Thymus (tissue), 11 donors: ENCODE measurements at regions not wholly inside any gene's neighbourhood (a gene's known extent, or its start where the extent isn't known, plus 50 kb on each side); places are given as distances from the start of the nearest gene placed in this dataset.

ENCODE experiments used
- DNase-seq, 9 donors: peaks; one replicate each; pipeline ENCODE4 v3.0.0-alpha.2; 2013; ENCODE audit warnings: low spot score in 9 of 9, low read depth in 6 of 9, missing footprints in 1 of 9
- H3K27ac ChIP-seq, 2 donors: one replicate each; pipeline ENCODE4 v1.5.1; 2013; ENCODE audit warnings: control low read depth in 1 of 2, low read depth in 1 of 2, low read length in 1 of 2, mild to moderate bottlenecking in 1 of 2, moderate library complexity in 1 of 2
- H3K27me3 ChIP-seq, 2 donors: one replicate each; pipeline ENCODE4 v1.5.1; 2013; ENCODE audit warnings: low read length in 1 of 2; ENCODE audit not compliant: control insufficient read depth in 2 of 2, insufficient read depth in 1 of 2
- H3K36me3 ChIP-seq, 2 donors: one replicate each; pipeline ENCODE4 v1.5.1; 2013; ENCODE audit warnings: low read length in 1 of 2, mild to moderate bottlenecking in 1 of 2, moderate library complexity in 1 of 2; ENCODE audit not compliant: control insufficient read depth in 2 of 2, insufficient read depth in 2 of 2
- H3K4me1 ChIP-seq, 2 donors: one replicate each; pipeline ENCODE4 v1.5.1; 2013; ENCODE audit warnings: low read length in 2 of 2; ENCODE audit not compliant: control insufficient read depth in 2 of 2, insufficient read depth in 2 of 2
- H3K4me3 ChIP-seq, 2 donors: one replicate each; pipeline ENCODE4 v1.5.1; 2013; ENCODE audit warnings: low read length in 2 of 2, control low read depth in 1 of 2, mild to moderate bottlenecking in 1 of 2
- H3K9me3 ChIP-seq, 2 donors: one replicate each; pipeline ENCODE4 v1.5.1; 2013; ENCODE audit warnings: low read length in 1 of 2, mild to moderate bottlenecking in 1 of 2; ENCODE audit not compliant: control insufficient read depth in 2 of 2, insufficient read depth in 1 of 2
- WGBS: extraction: QIAGEN DNeasy Blood & Tissue Kit; methylation state at CpG from one replicate; pipeline ENCODE4 v1.1.7; 2013; 5-methylcytosine and 5-hydroxymethylcytosine counted together
- donor health status: healthy.

GRCh38 chr10:71024490-71024889, 136.1 kb upstream of the PCBD1 start:
- H3K27me3 ChIP-seq: no peaks in the 10 kb centered on the region
- H3K27ac ChIP-seq: no peak overlapping the region
- H3K4me3 ChIP-seq: no peak overlapping the region
- no peaks in the 10 kb centered on the region for H3K4me1 ChIP-seq
- WGBS: 84% methylated on average over 4 of the region's 4 CpGs
- no peaks in the 10 kb centered on the region for H3K9me3 ChIP-seq
- H3K36me3 ChIP-seq: no peaks in the 10 kb centered on the region
- no peak for DNase-seq

- no peak overlapping the region for H3K27ac ChIP-seq
- 87% methylated on average over 4 of the region's 4 CpGs for WGBS
- H3K27me3 ChIP-seq: no peaks in the 10 kb centered on the region
These were observed 137.2 kb upstream of the PCBD1 start for GRCh38 chr10:71025535-71025934.

GRCh38 chr10:71028066-71028465, 139.7 kb upstream of the PCBD1 start:
- 97% methylated on average over 9 of the region's 9 CpGs for WGBS
- Histone ChIP-seq H3K4me1 (no peaks in the 10 kb centered on the region), H3K27ac (no peak overlapping the region), H3K4me3 (no peak overlapping the region), H3K9me3 (no peaks in the 10 kb centered on the region), H3K27me3 (no peaks in the 10 kb centered on the region), H3K36me3 (no peaks in the 10 kb centered on the region)
- no peak for DNase-seq

More at GRCh38 chr10:71025535-71025934, 137.2 kb upstream of the PCBD1 start:
- Histone ChIP-seq H3K36me3 (no peaks in the 10 kb centered on the region), H3K4me3 (no peak overlapping the region), H3K4me1 (no peaks in the 10 kb centered on the region), H3K9me3 (no peaks in the 10 kb centered on the region)
- DNase-seq: no peak

GRCh38 chr10:71029411-71029892, 141.1 kb upstream of the PCBD1 start:
- no peaks in the 10 kb centered on the region for H3K27me3 ChIP-seq
- DNase-seq: no peak
- WGBS: 95% methylated on average over 9 of the region's 9 CpGs
- no peaks in the 10 kb centered on the region for H3K9me3 ChIP-seq
- no peak overlapping the region for H3K27ac ChIP-seq
- H3K4me1 ChIP-seq: no peaks in the 10 kb centered on the region
- H3K36me3 ChIP-seq: no peaks in the 10 kb centered on the region
- no peak overlapping the region for H3K4me3 ChIP-seq

GRCh38 chr10:71029907-71030306, 141.5 kb upstream of the PCBD1 start:
- Histone ChIP-seq H3K36me3 (no peaks in the 10 kb centered on the region), H3K9me3 (no peaks in the 10 kb centered on the region), H3K27ac (no peak overlapping the region), H3K4me3 (no peak overlapping the region), H3K27me3 (no peaks in the 10 kb centered on the region), H3K4me1 (no peaks in the 10 kb centered on the region)
- no peak for DNase-seq
- 92% methylated on average over 10 of the region's 10 CpGs for WGBS

- 90% methylated on average over 4 of the region's 4 CpGs for WGBS
- Histone ChIP-seq H3K9me3 (no peaks in the 10 kb centered on the region), H3K4me1 (no peaks in the 10 kb centered on the region), H3K27me3 (no peaks in the 10 kb centered on the region), H3K4me3 (no peak overlapping the region), H3K36me3 (no peaks in the 10 kb centered on the region), H3K27ac (no peak overlapping the region)
- no peak for DNase-seq
These were observed 142.7 kb upstream of the PCBD1 start for GRCh38 chr10:71031026-71031425.

GRCh38 chr10:71031603-71032002, 143.2 kb upstream of the PCBD1 start:
- Histone ChIP-seq H3K36me3 (no peaks in the 10 kb centered on the region), H3K4me1 (no peaks in the 10 kb centered on the region), H3K27me3 (no peaks in the 10 kb centered on the region), H3K4me3 (no peak overlapping the region), H3K27ac (no peak overlapping the region), H3K9me3 (no peaks in the 10 kb centered on the region)
- no peak for DNase-seq
- WGBS: 68% methylated on average over 2 of the region's 2 CpGs

- H3K27ac ChIP-seq: no peak overlapping the region
- 99% methylated on average over 5 of the region's 5 CpGs for whole genome bisulfite sequencing
- no peaks in the 10 kb centered on the region for H3K4me1 ChIP-seq
- H3K27me3 ChIP-seq: no peaks in the 10 kb centered on the region
- H3K9me3 ChIP-seq: no peaks in the 10 kb centered on the region
- DNase-seq: no peak
- no peaks in the 10 kb centered on the region for H3K36me3 ChIP-seq
- no peak overlapping the region for H3K4me3 ChIP-seq
These were observed 144.5 kb upstream of the PCBD1 start for GRCh38 chr10:71032887-71033286.

GRCh38 chr10:71033396-71033980, 145.1 kb upstream of the PCBD1 start:
- H3K36me3 ChIP-seq: no peaks in the 10 kb centered on the region
- H3K4me1 ChIP-seq: no peaks in the 10 kb centered on the region
- DNase-seq: no peak
- H3K27me3 ChIP-seq: no peaks in the 10 kb centered on the region
- H3K4me3 ChIP-seq: no peak overlapping the region
- H3K9me3 ChIP-seq: no peaks in the 10 kb centered on the region
- 92% methylated on average over 16 of the region's 16 CpGs for WGBS
- H3K27ac ChIP-seq: no peak overlapping the region
